Fibroblast of peridontal ligament (primary cell): ENCODE measurements at regions not wholly inside any gene's neighbourhood (a gene's known extent, or its start where the extent isn't known, plus 50 kb on each side); places are given as distances from the start of the nearest gene placed in this dataset.
"Not testable (repeated sequence)": the region's sequence is repeated elsewhere in the genome, so short reads cannot be mapped to it uniquely, and the experiment has no call there.

Experiments used
- DNase-seq: peaks from one replicate; pipeline ENCODE4 v3.0.0-alpha.2; 2010; ENCODE audit errors: extremely low read depth

DNA sequence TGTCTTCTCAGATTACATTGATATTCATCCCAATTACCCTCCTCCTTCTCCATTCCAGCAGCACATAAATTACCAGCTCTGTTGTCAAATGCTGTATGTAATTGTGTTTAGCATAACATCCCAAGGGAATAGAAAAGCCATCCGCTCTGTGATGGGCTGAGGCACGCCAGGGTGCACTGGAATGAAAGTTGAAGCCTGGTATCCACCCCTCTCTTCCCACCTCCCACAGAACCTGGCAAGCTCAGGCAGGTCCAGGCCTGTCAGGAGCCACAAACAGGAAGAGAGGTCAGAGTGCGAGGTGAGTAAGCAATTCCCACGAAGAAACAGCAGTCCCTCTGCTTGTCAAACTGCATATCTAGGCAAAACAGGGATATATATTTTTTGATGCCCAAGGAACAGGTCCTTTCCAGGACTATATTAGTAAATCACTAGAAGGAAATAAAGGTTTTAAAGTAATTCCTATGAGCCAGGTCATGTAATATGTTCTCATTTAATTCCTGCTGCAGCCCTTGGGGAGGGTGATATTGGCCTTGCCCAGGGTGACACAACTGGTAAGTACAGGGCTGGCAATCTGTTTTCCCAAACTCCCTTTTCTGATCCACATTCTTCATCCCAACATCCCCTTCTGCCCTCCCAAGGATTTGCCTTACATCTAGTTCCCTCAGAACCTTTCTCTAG is 155.6 kb upstream of the GHITM start:
- DNase-seq: no peak

DNA sequence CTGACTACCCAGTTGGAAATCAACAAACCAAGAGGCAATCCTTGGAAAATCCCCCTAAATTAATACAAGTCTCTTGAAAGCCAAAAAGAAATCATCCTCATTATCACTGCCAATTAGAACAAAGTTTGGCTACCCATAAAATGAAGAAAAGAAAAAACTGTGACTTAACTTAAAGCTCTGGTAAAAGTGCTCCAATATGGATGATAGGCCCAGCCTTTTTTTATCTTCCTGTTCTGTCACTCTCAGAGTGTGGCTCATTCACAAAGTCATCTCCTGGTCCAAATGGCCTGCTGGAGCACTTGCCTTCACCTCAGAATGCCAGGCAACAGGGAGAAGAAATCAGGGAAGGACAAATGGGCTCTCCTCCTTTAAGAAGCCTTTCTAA is 155.1 kb upstream of the GHITM start:
- DNase-seq: no peak

DNA sequence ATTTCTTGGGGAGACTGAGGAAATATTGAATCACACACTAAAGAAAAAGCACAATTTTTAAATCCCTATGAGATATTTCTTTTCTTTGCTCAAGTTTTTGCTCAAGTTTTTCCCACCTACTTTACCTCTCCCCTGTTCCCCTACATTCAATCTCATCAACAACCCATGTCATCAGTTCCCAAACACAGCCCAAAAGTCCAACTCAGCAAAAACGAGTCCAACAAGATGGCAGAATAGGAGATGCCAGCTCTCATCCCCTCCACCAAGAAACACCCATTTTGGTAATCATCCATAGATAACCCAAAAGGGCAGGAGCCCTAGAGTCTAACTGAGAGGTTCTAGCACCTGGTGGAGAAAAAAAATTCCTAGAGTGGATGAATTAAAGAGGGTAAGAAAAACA is 152.5 kb upstream of the GHITM start:
- no peak for DNase-seq

DNA sequence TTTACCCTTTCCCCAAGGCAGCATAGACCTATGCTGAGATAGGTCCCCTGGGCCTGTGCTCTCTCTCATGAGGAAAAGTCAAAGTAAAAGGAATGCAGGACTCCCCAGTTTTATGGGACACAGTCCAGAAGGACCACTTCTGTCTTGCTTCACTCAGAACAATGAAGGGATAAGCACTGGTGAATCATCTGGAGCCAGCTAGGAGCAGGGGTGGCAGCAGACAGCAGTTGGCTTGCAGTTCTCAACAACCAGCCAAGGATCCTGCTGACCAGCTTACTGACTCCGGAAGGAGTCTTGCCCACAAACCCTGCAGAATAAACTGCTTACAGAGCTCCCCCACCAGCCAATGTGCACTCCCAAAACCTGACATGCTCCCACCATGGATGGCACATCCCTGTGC is 152.1 kb upstream of the GHITM start:
- no peak for DNase-seq

DNA sequence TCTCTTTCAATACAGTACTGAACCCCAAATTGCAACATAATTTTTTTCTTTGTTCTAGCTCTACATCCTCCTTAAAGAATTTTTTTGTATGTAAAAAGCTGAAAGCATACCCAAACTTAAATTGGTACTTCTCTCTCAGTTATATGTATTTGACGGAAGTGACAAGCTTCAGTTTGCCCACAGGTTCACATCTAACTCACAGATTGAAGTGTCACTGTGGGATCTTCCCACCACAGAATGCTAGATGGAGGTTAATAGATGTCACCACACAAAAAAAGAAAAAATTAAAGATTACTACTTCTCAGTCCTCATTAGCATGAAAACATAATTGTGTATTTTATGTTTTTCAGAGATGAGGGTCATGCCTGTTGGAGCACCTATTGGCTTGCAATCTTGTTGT is 150.9 kb upstream of the GHITM start:
- DNase-seq: no peak

DNA sequence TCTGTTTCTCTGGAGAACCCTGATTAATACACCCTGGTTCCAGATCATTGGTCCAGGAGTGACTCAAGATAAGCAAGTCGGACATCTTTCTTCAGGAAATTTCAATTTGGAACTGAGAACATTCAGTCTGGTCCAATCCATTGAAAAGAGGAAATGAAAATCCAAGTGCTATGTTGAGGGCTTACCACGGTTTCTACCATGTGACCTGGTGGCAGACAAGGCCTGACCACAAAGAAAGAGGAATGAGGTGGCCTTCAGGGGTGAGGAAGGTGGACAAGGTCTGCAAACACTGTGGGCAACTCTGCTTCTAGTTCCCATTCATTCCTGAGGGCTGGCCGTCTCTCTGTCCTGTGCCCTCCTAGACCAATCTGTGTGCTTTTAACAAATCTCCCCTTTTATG is 149.2 kb upstream of the GHITM start:
- DNase-seq: no peak

DNA sequence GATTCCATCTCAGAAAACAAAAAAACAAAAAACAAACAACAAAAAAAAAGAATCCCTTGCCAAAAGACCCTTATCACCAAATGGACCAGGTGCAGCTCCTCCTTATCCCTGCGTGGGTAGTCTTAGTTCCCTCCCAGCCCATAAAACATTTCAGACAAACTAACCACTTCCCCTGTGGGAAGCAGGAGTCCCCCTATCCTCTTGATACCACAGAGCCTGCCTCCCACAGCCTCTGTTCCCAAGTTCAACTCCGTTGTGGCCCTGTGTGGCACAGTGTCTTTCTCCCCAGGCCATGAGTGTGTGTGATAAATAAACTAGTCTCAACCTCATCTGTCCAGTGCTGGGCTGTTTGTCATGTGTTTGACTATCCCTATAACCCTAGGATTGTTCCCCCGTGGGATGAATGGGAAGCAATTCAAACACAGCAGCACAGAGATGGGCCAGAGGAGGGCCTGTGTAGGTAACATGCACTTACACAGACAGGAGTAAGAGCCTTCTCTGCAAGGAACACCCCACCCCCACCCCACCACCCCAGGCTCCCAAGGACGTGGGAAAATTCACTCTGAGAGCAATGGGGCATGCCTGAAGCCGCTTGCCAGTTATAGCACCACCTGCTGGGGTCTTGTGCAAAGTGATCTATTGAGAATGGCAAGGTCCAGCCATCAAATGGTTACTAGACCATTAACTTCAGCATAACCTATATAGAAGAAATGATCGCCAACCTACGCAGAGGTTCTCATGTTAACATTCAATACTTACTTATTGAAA is 147.1 kb upstream of the GHITM start:
- DNase-seq: no peak

DNA sequence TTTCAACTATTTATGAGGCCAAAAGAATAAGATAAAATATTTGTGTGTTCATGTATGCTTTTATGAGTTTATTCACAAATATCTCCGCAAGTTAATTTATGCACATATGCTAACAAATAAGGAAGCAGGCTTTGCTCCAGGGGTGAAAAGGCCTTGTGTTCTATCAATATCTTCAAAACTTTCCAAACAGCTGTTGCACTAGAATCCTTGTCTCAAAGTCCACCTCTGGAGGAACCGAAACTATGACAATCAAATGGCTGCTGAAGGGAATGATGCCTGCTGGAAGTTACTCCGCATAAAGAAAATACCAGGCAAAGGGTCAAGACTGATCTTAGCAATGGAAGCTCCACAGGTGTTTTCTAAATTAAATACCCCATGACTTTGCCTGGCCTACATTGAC is 145.0 kb upstream of the GHITM start:
- no peak for DNase-seq

DNA sequence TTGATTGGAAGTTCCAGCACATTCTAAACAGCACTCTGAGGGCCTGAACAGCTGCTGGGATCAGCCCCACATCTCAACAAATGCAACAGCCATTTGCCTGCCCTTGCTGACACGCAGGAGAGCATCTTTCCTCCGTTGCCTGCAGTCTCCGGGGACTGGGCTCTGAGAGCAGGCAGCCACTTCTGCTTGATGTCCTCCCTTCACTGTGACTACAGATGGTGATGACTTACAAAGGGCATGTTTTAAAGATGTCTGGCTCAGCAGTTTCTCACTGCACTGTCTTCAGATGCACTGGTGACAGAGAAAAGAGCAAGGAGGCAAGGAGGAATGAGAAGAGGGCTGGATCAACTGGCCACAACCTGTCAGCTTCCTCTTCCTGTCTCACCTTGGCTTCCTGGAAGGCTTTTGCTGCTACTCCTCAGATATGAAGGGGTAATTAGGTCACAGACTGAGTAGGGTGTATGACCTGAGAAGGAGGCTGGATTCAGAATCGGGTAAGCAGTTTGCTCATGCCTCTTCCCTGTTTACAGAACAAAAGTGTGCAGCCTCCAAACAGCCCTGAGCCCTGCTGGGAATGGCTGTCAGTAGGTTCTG is 143.5 kb upstream of the GHITM start:
- DNase-seq: no peak

DNA sequence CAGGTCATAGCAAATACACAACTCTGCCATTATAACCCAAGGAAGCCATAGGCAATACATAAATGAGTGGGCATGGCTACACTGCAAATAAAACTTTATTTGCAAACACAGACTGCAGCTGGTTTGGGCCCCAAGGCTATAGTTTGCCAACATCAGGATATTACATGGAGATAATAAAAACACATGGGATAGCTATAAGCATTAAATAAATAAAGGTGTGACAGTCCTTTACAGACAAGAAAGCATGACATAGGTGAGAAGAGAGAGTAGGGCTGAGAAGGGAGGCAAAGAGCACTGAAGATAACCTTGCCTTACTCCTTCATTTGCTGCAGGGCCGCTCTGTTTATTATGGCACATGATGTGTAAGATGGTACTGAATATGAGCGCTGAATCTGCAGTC is 135.1 kb upstream of the GHITM start:
- DNase-seq: no peak

DNA sequence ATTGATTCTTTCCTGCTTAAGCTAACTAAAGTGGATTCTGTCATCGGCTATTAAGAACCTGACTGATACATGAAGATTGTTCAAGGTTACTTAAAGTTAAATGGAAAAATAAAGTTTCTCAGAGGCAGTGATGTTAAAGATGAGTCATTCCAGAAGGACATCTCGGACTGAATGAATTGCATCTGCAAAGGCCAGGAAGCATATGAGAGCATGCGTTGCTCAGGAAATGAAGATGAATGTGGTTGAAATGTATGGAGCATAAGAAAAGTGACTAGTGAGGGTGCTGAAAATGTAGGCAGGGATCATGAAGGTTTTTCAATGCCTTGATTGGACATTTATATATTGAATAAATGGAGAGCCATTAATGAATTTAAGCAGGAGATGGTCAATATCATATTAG is 133.9 kb upstream of the GHITM start:
- DNase-seq: no peak

DNA sequence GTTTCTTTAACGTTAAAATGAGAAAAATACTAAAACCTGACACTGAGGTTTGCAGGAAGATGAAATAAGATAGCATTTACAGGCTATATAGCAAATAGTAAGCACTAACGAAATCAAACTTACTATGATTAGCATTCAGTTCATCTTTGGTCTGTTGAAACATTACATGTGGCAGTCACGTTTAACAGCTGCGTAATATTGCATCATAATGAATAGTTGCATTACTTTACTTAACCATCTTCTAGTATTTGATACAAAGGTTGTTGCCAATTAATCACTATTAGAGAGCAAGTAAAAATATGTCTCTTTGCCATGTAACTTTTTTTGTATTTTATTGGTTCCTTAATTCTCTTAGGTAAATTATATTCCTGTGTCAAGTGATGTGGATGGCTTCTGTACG is 131.8 kb upstream of the GHITM start:
- no peak for DNase-seq

DNA sequence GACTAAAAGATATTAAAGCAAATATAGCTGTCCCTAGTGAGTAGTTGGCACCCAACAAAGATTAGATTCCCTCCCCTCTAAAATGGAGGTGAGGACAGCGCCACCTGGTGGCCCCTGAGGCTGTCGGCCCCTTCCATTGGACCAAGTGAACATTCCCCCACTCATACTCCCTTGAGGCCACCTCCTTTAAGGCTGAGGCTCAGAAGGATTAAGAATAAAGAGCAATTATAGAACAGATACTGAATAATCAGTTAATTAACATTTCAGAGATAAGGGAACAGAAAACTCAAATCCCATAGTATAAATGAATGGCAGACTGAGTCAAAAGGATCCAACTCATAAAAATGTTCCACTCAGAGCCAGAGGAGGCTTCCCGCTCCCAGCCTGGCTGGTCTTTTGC is 130.4 kb upstream of the GHITM start:
- DNase-seq: no peak

DNA sequence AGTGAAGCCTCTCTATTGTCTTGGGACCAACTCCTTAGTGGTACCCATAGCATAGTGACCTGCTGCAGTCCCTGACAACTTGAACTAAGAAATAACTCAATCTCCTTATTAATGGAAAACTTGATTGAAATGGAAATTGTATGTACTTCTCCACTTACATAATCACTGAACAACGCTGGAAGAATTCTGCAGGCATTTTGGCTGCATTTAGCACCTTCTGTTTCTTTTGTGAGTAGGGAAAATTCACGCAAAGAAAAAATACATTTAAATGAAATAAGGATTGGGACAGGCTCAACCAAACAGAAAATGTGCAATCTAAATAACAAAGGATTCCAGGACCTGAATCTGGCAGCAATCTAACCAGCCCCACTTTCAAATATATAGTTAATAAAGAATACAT is 126.9 kb upstream of the GHITM start:
- no peak for DNase-seq

DNA sequence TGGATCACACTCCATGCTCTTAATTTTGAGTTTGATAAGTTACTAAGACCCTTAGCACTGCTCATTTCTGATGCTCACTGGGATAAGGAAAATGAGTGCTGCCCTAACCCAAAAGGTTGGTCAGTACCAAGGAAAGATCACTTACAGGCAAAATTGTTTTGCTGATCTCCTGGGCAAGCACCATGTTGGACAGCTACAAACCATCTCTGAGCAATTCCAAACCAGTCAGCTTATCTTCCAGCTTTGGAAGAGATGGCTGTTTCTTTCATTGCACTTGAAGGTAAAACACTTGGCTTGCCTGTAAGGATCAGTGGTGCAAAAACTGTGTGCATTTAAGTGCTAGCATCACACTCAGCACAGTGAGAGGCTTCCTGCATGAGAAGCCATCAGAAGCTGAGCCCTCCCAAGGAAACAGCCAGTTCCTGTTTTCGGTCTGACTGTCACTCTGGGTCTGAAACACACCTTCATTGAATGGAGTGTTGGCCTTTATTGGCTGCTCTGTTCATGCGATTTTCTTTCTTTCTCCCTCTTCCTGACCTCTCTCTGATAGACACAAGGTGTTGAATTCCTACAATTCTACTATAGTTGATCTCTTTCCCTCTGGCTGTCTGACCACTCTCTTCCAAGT is 126.4 kb upstream of the GHITM start:
- no peak for DNase-seq

DNA sequence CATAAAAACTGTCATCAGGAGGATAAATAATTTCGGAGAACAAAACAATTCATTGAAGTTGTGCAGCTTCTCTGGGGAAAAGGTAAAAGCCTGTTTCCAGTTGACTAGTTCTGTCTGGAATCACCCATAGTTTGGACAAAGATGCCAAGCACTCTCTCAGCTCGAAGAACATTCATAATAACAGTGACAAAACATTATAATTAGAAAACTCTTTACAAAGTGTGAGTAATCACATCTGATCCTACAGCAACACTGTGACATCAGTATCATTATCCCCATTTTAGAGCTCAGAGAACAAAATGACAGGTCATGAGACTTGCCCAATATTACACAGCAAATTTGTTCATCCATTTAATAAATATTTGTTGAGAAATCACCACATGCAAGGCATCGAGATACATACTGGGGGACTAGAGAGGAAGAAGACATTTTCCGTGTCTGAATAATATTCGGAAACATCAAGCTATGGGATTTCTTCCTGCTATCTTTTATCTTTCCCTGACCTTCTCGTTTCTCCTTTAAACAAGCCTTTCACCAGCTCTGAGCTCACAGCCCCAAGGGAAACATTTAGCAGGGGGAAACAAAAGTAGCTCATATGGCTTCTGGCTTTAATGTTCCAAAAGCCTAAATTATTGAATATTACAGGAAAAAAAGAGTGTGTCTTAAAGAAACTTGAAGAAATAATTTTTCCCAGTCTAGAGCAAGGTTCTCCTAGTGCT is 123.3 kb upstream of the GHITM start:
- DNase-seq: no peak

DNA sequence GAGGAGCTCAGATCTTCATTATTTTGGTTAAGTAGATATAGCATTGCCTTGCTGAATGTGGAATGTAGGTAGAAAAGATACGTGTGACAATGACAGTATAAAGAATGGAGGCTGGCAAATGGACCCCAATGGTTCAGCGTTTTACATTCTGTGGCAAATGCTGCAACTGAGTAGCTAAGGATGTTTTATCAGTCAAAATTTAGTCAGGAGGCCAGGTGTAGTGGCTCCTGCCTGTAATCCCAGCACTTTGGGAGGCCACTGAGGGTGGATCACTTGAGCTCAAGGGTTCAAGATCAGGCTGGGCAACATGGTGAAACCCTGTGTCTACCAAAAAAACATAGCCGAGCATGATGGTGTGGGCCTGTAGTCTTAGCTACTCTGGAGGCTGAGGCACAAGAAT is 120.5 kb upstream of the GHITM start:
- no peak for DNase-seq

DNA sequence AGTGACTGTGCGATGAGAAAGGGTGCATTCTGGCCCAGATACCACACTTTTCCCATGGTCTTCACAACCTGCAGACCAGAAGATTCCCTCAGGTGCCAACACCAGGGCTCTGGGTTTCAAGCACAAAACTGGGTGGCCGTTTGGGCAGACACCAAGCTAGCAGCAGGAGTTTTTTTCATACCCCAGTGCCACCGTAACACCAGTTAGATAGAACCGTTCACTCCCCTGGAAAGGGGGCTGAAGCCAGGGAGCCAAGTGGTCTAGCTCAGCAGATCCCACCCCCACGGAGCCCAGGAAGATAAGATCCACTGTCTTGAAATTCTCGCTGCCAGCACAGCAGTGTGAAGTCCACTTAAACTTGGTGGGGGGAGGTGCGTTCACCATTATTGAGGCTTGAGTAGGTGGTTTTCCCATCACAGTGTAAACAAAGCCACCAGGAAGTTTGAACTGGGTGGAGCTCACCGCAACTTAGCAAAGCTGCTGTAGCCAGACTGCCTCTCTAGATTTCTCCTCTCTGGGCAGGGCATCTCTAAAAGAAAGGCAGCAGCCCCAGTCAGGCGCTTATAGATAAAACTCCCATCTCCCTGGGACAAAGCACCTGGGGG is 119.4 kb upstream of the GHITM start:
- DNase-seq: not testable (repeated sequence)

DNA sequence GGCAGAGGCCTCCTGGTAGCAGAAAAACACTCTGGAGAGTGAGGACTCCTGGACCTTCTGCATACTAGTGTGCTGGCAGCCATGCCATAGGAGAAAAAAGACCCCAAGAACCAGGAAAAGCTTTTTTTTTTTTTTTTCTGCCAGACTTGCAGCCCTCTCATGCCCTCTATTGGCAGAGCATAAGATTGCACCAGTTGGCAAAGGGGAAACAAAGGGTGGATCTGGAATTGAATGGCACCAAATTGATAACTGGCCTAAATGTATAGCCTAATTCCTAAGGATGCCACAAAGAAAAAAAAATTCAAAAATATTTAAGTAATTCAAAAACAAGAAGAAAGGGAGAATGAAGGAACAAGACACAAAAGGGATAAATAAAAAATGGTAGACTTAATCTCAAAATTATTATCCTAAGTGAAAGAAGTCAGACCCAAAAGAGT is 112.5 kb upstream of the GHITM start:
- DNase-seq: peak; percentile 3

DNA sequence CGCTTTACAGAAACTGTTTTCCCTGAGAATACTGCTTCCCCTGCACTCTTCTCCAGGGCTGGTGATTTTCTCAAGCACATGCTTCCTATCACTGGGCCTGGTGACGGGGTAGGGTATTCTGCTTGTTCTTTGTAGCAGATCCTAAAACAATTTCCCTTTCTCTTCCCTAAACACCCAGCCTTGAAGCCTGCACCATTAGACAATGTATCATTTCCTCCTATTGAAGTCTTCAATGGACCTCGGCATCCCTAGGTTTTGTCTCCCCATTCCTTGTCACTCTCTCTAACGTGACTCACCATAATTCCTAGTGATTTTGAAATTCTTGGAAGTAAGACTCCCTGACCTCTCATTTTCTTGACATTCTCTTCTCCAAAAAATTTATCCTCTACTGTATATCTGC is 109.5 kb upstream of the GHITM start:
- no peak for DNase-seq

DNA sequence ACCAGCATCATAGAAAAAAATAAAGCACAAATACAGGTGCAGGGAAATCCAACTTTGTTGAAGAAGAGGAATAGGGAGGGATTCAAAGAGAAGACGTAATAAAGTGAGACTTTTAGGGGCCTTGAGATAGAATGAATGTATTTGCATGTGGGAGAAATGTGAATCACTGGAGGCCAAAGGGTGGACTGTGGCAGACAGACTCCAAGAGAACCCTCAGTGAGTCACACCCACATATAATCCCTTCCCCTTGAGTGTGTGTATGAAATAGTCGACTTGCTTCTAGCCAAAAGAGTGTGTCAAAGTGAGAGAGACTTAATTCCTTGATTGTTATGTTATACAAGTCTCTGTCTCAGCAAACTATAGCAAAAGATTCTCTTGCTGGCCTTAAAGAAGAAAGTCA is 101.3 kb upstream of the GHITM start:
- DNase-seq: no peak

DNA sequence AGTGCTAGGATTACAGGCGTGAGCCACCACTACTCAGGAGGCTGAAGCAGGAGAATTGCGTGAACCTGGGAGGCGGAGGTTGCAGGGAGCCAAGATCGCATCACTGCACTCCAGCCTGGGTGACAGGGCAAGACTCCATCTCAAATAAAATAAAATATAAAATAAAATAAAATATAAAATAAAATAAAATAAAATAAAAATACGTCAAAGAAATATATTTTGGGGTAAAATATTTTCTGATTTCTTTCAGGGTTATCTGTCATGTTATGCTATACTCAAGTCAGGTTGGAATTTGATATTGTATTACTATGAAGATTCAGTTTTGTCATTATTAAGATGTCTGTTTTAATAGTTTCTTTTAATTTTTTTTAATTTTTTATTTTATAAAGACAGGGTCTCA is 99.4 kb upstream of the GHITM start:
- no peak for DNase-seq
